ENCODE measurements at regions not wholly inside any gene's neighbourhood (a gene's known extent, or its start where the extent isn't known, plus 50 kb on each side); places are given as distances from the start of the nearest gene placed in this dataset.

- H3K23me2 ChIP-seq (ENCODE audit: low read depth, low read length), result no peaks in the 10 kb centered on the region
- H3K79me2 ChIP-seq (ENCODE audit: control insufficient read depth in 1 of 2, insufficient read depth in 2 of 2, low read length in 2 of 2), result no peaks in the 10 kb centered on the region
- H3K79me1 ChIP-seq (ENCODE audit: low read depth, low read length), result no peaks in the 10 kb centered on the region
- H3K27ac ChIP-seq (ENCODE audit: low read depth, low read length), result no peak overlapping the region
- no peak overlapping the region for H2BK12ac ChIP-seq (ENCODE audit: low read depth, low read length)
- DNase-seq (ENCODE audit: low read depth in 1 of 2, low spot score in 2 of 2), result peak in 1 of 2 experiments; percentile 22
- H3K4me2 ChIP-seq (ENCODE audit: insufficient read depth in 1 of 2, low read depth in 2 of 2, low read length in 2 of 2), result no peak overlapping the region
- H2BK120ac ChIP-seq (replicated peaks; ENCODE audit: low read depth, low read length), result no peak overlapping the region
- H3K4me1 ChIP-seq (replicated peaks in 1 of 4; ENCODE audit: control insufficient read depth in 3 of 4, insufficient read depth in 4 of 4, low read length in 3 of 4), result no peaks in the 10 kb centered on the region
- no peak overlapping the region for H2BK20ac ChIP-seq (ENCODE audit: low read length)
- 89% methylated on average over 14 of the region's 14 CpGs; no CpG with 5 or more reads in 1 of the 2 experiments for WGBS, 2 experiments (ENCODE audit: extremely low coverage in 1 of 2, insufficient coverage in 1 of 2, insufficient read length in 1 of 2, insufficient replicate concordance in 2 of 2, low coverage in 1 of 2, low lambda C conversion rate in 2 of 2, missing lambda C conversion rate in 1 of 2)
- no peak overlapping the region for H2BK5ac ChIP-seq (ENCODE audit: low read depth, low read length)
- H3K23ac ChIP-seq (ENCODE audit: insufficient read length), result no peak overlapping the region
- no peak overlapping the region for H3K4ac ChIP-seq (replicated peaks; ENCODE audit: insufficient read length, low read depth, low read length)
- H3K9ac ChIP-seq (replicated peaks in 1 of 4; ENCODE audit: extremely low read depth in 1 of 4, low read depth in 3 of 4, low read length in 3 of 4), result no peak overlapping the region
- no peaks in the 10 kb centered on the region for H3K27me3 ChIP-seq (replicated peaks in 1 of 4; ENCODE audit: control insufficient read depth in 3 of 4, extremely low read depth in 1 of 4, insufficient read depth in 3 of 4, low read length in 3 of 4)
- H4K8ac ChIP-seq (ENCODE audit: extremely low read depth, insufficient read depth, low read length), result no peak overlapping the region
- no peak overlapping the region for H3K56ac ChIP-seq (replicated peaks; ENCODE audit: insufficient read length, low read depth, low read length)
- H3K9me3 ChIP-seq (ENCODE audit: insufficient read depth in 2 of 2, low read depth in 1 of 2, low read length in 1 of 2), result no peaks in the 10 kb centered on the region
- no peak overlapping the region for H2AK5ac ChIP-seq (ENCODE audit: low read depth, low read length)
- no peaks in the 10 kb centered on the region for H4K20me1 ChIP-seq (replicated peaks in 1 of 2; ENCODE audit: control insufficient read depth in 1 of 2, insufficient read depth in 2 of 2, low read length in 2 of 2)
- no peak overlapping the region for H3K14ac ChIP-seq (ENCODE audit: insufficient read length)
- no peak overlapping the region for H4K91ac ChIP-seq (replicated peaks; ENCODE audit: insufficient read length, low read length)
- CTCF ChIA-PET (ENCODE audit: partially characterized antibody), result interaction anchor here (0.9 to 2.4 kb wide), 7 partner anchors 14 to 142 kb away, joined by 3 to 6 read pairs (median 4); no protein-coding TSS in a partner anchor
- no peaks in the 10 kb centered on the region for H3K36me3 ChIP-seq (ENCODE audit: control insufficient read depth in 2 of 4, insufficient read depth in 4 of 4, low read length in 3 of 4)
- TF ChIP-seq ATF2 (IDR thresholded peaks at IDR 0.05; ENCODE audit: low read length) (no peak), ASH2L (IDR thresholded peaks at IDR 0.05; ENCODE audit: low read length) (no peak), RFX5 (IDR thresholded peaks at IDR 0.05; ENCODE audit: borderline replicate concordance, low read depth, low read length) (no peak), KDM5A (IDR thresholded peaks at IDR 0.05; ENCODE audit: low read length) (no peak)
- TF ChIP-seq, protein P1, sequence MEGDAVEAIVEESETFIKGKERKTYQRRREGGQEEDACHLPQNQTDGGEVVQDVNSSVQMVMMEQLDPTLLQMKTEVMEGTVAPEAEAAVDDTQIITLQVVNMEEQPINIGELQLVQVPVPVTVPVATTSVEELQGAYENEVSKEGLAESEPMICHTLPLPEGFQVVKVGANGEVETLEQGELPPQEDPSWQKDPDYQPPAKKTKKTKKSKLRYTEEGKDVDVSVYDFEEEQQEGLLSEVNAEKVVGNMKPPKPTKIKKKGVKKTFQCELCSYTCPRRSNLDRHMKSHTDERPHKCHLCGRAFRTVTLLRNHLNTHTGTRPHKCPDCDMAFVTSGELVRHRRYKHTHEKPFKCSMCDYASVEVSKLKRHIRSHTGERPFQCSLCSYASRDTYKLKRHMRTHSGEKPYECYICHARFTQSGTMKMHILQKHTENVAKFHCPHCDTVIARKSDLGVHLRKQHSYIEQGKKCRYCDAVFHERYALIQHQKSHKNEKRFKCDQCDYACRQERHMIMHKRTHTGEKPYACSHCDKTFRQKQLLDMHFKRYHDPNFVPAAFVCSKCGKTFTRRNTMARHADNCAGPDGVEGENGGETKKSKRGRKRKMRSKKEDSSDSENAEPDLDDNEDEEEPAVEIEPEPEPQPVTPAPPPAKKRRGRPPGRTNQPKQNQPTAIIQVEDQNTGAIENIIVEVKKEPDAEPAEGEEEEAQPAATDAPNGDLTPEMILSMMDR (IDR thresholded peaks at IDR 0.05; ENCODE audit: control extremely low read depth in 1 of 3, insufficient read depth in 1 of 3, low read depth in 1 of 3, low read length in 3 of 3), result no peak
- H2BK15ac ChIP-seq (ENCODE audit: low read length), result no peak overlapping the region
- no peak for FAIRE-seq
- H2AFZ ChIP-seq (ENCODE audit: low read length), result no peak overlapping the region; the same call in 1 of the 2 replicates
- H4K5ac ChIP-seq (ENCODE audit: insufficient read length, low read depth, low read length), result no peak overlapping the region
- POLR2A ChIA-PET (ENCODE audit: partially characterized antibody), result interaction anchor here (0.9 to 4.0 kb wide), 2 partner anchors 9 to 67 kb away, joined by 3 to 8 read pairs; partner anchors contain the start of gene GADD45A
- H3K18ac ChIP-seq (ENCODE audit: extremely low read depth, low read length), result no peak overlapping the region
- H3K4me3 ChIP-seq (ENCODE audit: extremely low read depth in 1 of 4, insufficient read depth in 2 of 4, low read depth in 3 of 4, low read length in 4 of 4), result no peak overlapping the region
Measured at GRCh38 chr1:67618285-67619018, 66.5 kb upstream of the GADD45A start.

Data from H1 (cell line).